HCT116 (cell line): ENCODE measurements at regions not wholly inside any gene's neighbourhood (a gene's known extent, or its start where the extent isn't known, plus 50 kb on each side); places are given as distances from the start of the nearest gene placed in this dataset.
"Not testable (repeated sequence)": the region's sequence is repeated elsewhere in the genome, so short reads cannot be mapped to it uniquely, and the experiment has no call there.

Experiments
- ATAC-seq: fragments of 200-7000 bp; cut with Tn5 transposase; 2 replicates; pipeline ENCODE4 v1.9.1; 2020; ENCODE audit warnings: mild to moderate bottlenecking, moderate library complexity
- BruUV-seq: library from RNA; stranded (reverse); fragments of 400-500 nt; replicated peaks from 2 replicates; lab custom pipeline; 2021; lab: Mats Ljungman, UMichigan
- CTCF ChIA-PET: fragments of 300-600 bp; sonication (Branson Sonifier 250); formaldehyde crosslinking; loops from one replicate; lab custom pipeline; 2021; ENCODE audit warnings: antibody characterized with exemption; lab: Charles Lee
- POLR2A ChIA-PET: fragments of 300-600, 350-600 bp; sonication (Branson Sonifier 250); formaldehyde crosslinking; loops from one replicate; lab custom pipeline; 2021; ENCODE audit warnings: antibody characterized with exemption; lab: Charles Lee
- RAD21 ChIA-PET, 2 experiments: fragments of 300-600 bp; sonication (Branson Sonifier 250); formaldehyde crosslinking; loops; one replicate each; lab custom pipeline; 2023; ENCODE audit warnings: low total read pairs in 2 of 2; ENCODE audit not compliant: uncharacterized antibody in 2 of 2, unreplicated experiment in 2 of 2, low non-redundant PET in 1 of 2; lab: Charles Lee
- DNase-seq: peaks from one replicate; pipeline ENCODE4 v3.0.0-alpha.2; 2010; ENCODE audit warnings: low read depth, low spot score
- H2AFZ ChIP-seq: fragments of 200-600 bp; shearing (Covaris generic), sonication (generic); 2 replicates; pipeline ENCODE4 v1.6.1; 2017; ENCODE audit warnings: low read depth, mixed run types, mixed read lengths, antibody characterized with exemption, low read length; ENCODE audit not compliant: poor library complexity, severe bottlenecking
- H3K27ac ChIP-seq: 2 replicates; pipeline ENCODE4 v1.5.1; 2012; ENCODE audit warnings: low read depth, low read length
- H3K27me3 ChIP-seq: fragments of 200-600 bp; sonication (generic); 2 replicates; pipeline ENCODE4 v1.6.1; 2016; ENCODE audit warnings: mixed run types, low read length, mixed read lengths; ENCODE audit not compliant: insufficient read depth
- H3K36me3 ChIP-seq, 2 experiments: fragments of 200-500 bp in 1 of 2; fragments of 200-600 bp in 1 of 2; sonication (Bioruptor generic) in 1 of 2; sonication (generic) in 1 of 2; 2 replicates each; pipeline versions ENCODE4 v1.5.1 to v1.6.1; 2014 to 2016; ENCODE audit warnings: low read length in 2 of 2, inconsistent platforms in 1 of 2, mixed read lengths in 1 of 2, mixed run types in 1 of 2; ENCODE audit not compliant: insufficient read depth in 2 of 2, control insufficient read depth in 1 of 2
- H3K4me1 ChIP-seq, 2 experiments: fragments of 200-600 bp in 1 of 2; sonication (generic) in 1 of 2; 2 replicates each; pipeline versions ENCODE4 v1.5.1 to v1.6.1; 2012 to 2017; ENCODE audit warnings: low read length in 2 of 2, inconsistent platforms in 1 of 2, mild to moderate bottlenecking in 1 of 2, mixed read lengths in 1 of 2, mixed run types in 1 of 2, moderate library complexity in 1 of 2; ENCODE audit not compliant: insufficient read depth in 2 of 2, control insufficient read depth in 1 of 2
- H3K4me2 ChIP-seq: fragments of 200-600 bp; sonication (generic); 2 replicates; pipeline ENCODE4 v1.6.1; 2017; ENCODE audit warnings: mixed run types, low read length, mixed read lengths
- H3K4me3 ChIP-seq, 2 experiments: fragments of 200-600 bp in 1 of 2; sonication (generic) in 1 of 2; replicated peaks in 1 of 2; 2 replicates each; pipeline ENCODE4 v1.5.1; 2011 to 2016; ENCODE audit warnings: low read length in 2 of 2, control low read depth in 1 of 2, low read depth in 1 of 2, mild to moderate bottlenecking in 1 of 2, mixed read lengths in 1 of 2, mixed run types in 1 of 2
- H3K79me2 ChIP-seq: fragments of 200-600 bp; sonication (generic); 2 replicates; pipeline ENCODE4 v1.6.1; 2017; ENCODE audit warnings: mild to moderate bottlenecking, mixed run types, low read length, moderate library complexity, mixed read lengths; ENCODE audit not compliant: insufficient read depth
- H3K9ac ChIP-seq: fragments of 200-600 bp; sonication (generic); 2 replicates; pipeline ENCODE4 v1.6.1; 2016; ENCODE audit warnings: low read length, mixed read lengths
- H3K9me2 ChIP-seq: fragments of 200-600 bp; sonication (generic), shearing (Covaris generic); 2 replicates; pipeline ENCODE4 v1.6.1; 2017; ENCODE audit warnings: mixed run types, mild to moderate bottlenecking, moderate library complexity; ENCODE audit not compliant: insufficient read depth
- H3K9me3 ChIP-seq, 2 experiments: fragments of 200-500 bp in 1 of 2; fragments of 200-600 bp in 1 of 2; sonication (Bioruptor generic) in 1 of 2; sonication (generic) in 1 of 2; 2 replicates each; pipeline ENCODE4 v1.6.1; 2014 to 2017; ENCODE audit warnings: low read length in 2 of 2, mixed read lengths in 2 of 2, inconsistent platforms in 1 of 2, low read depth in 1 of 2, mild to moderate bottlenecking in 1 of 2, mixed run types in 1 of 2, moderate library complexity in 1 of 2; ENCODE audit not compliant: control insufficient read depth in 1 of 2, insufficient read depth in 1 of 2
- H4K20me1 ChIP-seq: fragments of 200-600 bp; sonication (generic), shearing (Covaris generic); 2 replicates; pipeline ENCODE4 v1.6.1; 2017; ENCODE audit warnings: mixed run types, mild to moderate bottlenecking, moderate library complexity; ENCODE audit not compliant: insufficient read depth
- CEBPB ChIP-seq: IDR thresholded peaks from 2 replicates; pipeline ENCODE4 v1.6.1; 2012; ENCODE audit warnings: low read depth
- ELF1 ChIP-seq: IDR thresholded peaks from 2 replicates; pipeline ENCODE4 v1.6.1; 2012; ENCODE audit warnings: low read depth, borderline replicate concordance
- EZH2phosphoT487 ChIP-seq: fragments of 200-600 bp; IDR thresholded peaks from 2 replicates; pipeline ENCODE4 v1.6.1; 2018; ENCODE audit warnings: antibody characterized with exemption, borderline replicate concordance
- FOSL1 ChIP-seq: IDR thresholded peaks from 2 replicates; pipeline ENCODE4 v1.6.1; 2012; ENCODE audit warnings: low read depth
- POLR2A ChIP-seq: IDR thresholded peaks from 2 replicates; pipeline ENCODE4 v1.7.0; 2011; ENCODE audit warnings: borderline replicate concordance; ENCODE audit not compliant: insufficient read depth, insufficient read length; ENCODE audit errors: extremely low read depth
- POLR2AphosphoS5 ChIP-seq: IDR thresholded peaks from 2 replicates; pipeline ENCODE4 v1.6.1; 2011; ENCODE audit warnings: mild to moderate bottlenecking, low read depth, low read length, moderate library complexity
- RAD21 ChIP-seq: IDR thresholded peaks from 2 replicates; pipeline ENCODE4 v1.6.1; 2012; ENCODE audit warnings: low read depth, mild to moderate bottlenecking
- SIN3A ChIP-seq: IDR thresholded peaks from 2 replicates; pipeline ENCODE4 v1.6.1; 2012; ENCODE audit warnings: low read depth
- SP1 ChIP-seq: IDR thresholded peaks from 2 replicates; pipeline ENCODE4 v1.6.1; 2012; ENCODE audit warnings: low read depth
- SRF ChIP-seq: IDR thresholded peaks from 2 replicates; pipeline ENCODE4 v1.6.1; 2012; ENCODE audit warnings: low read depth
- TCF7L2 ChIP-seq: IDR thresholded peaks from 2 replicates; pipeline ENCODE4 v1.7.0; 2011; ENCODE audit warnings: borderline replicate concordance, inconsistent platforms; ENCODE audit not compliant: insufficient read depth, insufficient read length; ENCODE audit errors: extremely low read depth
- YY1 ChIP-seq: IDR thresholded peaks from 2 replicates; pipeline ENCODE4 v1.6.1; 2011; ENCODE audit warnings: low read length, low read depth, moderate library complexity, mild to moderate bottlenecking; ENCODE audit not compliant: insufficient replicate concordance; ENCODE audit errors: extremely low read depth
- ZBTB33 ChIP-seq: IDR thresholded peaks from 2 replicates; pipeline ENCODE4 v1.6.1; 2011; ENCODE audit warnings: mild to moderate bottlenecking, low read length, moderate library complexity; ENCODE audit not compliant: insufficient replicate concordance; ENCODE audit errors: extremely low read depth
- ZFX ChIP-seq: fragments of 450-650 bp; IDR thresholded peaks from 2 replicates; pipeline ENCODE4 v1.6.1; 2017
- ZNF274 ChIP-seq: fragments of 200-500 bp; sonication (Bioruptor generic); IDR thresholded peaks from 2 replicates; pipeline ENCODE4 v1.6.1; 2014; ENCODE audit warnings: mild to moderate bottlenecking, low read depth, low read length, inconsistent platforms
- intact Hi-C: fragments of 100-400 bp; cut with micrococcal nuclease; formaldehyde crosslinking; loops from 2 replicates; pipeline ENCODE4 v1.10.0; 2022
- TF ChIP-seq, protein P1 (sequence below): IDR thresholded peaks from 2 replicates; pipeline ENCODE4 v1.6.1; 2012; ENCODE audit warnings: low read depth
- TF ChIP-seq, protein P2 (sequence below): IDR thresholded peaks from 2 replicates; pipeline ENCODE4 v1.6.1; 2012

DNA sequence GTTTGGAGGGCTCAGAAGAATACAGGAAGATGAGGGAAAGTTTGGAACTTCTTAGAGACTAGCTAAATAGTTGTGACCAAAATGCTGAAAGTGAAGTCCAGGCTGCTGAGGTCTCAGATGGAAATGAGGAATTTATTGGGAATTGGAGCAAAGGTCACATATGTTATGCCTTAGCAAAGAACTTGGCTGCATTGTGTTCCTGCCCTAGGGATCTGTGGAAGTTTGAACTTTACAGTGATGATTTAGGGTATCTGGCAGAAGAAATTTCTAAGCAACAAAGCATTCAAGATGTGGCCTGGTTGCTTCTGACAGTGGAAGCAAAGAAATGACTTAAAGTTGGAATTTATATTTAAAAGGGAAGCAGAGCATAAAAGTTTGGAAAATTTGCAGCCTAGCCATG is 153.6 kb upstream of the LMNTD1 start:
- H4K20me1 ChIP-seq, H3K79me2 ChIP-seq, H3K9me2 ChIP-seq, H3K27ac ChIP-seq, H3K27me3 ChIP-seq, ATAC-seq, H3K4me2 ChIP-seq, POLR2A ChIA-PET, intact Hi-C loops, H3K4me1 ChIP-seq, DNase-seq, H3K9me3 ChIP-seq, BruUV-seq, H3K9ac ChIP-seq, CTCF ChIA-PET, H2AFZ ChIP-seq, H3K36me3 ChIP-seq, H3K4me3 ChIP-seq: not testable (repeated sequence)
- RAD21 ChIA-PET = interaction anchor here in 1 of 2 experiments (0.6 kb wide), 1 partner anchor 26 kb away, joined by 3 read pairs; no protein-coding TSS in a partner anchor

GRCh38 chr12:25707056-25707455 is 154.0 kb upstream of the LMNTD1 start:
- no peaks in the 10 kb centered on the region for H3K27me3 ChIP-seq
- ChIA-PET CTCF (no interaction called here), RAD21 (interaction anchor here in 1 of 2 experiments (0.6 kb wide), 1 partner anchor 25 kb away, joined by 3 read pairs; no protein-coding TSS in a partner anchor), POLR2A (no interaction called here)
- BruUV-seq = no TSS peak
- no peaks in the 10 kb centered on the region for H3K4me1 ChIP-seq
- no peaks in the 10 kb centered on the region for H3K79me2 ChIP-seq
- H3K9ac ChIP-seq = no peak overlapping the region
- ATAC-seq = no peak
- no peak overlapping the region for H3K4me3 ChIP-seq
- no peak overlapping the region for H3K27ac ChIP-seq
- no peaks in the 10 kb centered on the region for H3K9me2 ChIP-seq
- no peaks in the 10 kb centered on the region for H3K9me3 ChIP-seq
- no peaks in the 10 kb centered on the region for H3K36me3 ChIP-seq
- intact Hi-C loops = no loop called here
- H3K4me2 ChIP-seq = no peak overlapping the region
- no peak for DNase-seq
- H2AFZ ChIP-seq = no peak overlapping the region
- no peaks in the 10 kb centered on the region for H4K20me1 ChIP-seq
- TF ChIP-seq, protein P1, sequence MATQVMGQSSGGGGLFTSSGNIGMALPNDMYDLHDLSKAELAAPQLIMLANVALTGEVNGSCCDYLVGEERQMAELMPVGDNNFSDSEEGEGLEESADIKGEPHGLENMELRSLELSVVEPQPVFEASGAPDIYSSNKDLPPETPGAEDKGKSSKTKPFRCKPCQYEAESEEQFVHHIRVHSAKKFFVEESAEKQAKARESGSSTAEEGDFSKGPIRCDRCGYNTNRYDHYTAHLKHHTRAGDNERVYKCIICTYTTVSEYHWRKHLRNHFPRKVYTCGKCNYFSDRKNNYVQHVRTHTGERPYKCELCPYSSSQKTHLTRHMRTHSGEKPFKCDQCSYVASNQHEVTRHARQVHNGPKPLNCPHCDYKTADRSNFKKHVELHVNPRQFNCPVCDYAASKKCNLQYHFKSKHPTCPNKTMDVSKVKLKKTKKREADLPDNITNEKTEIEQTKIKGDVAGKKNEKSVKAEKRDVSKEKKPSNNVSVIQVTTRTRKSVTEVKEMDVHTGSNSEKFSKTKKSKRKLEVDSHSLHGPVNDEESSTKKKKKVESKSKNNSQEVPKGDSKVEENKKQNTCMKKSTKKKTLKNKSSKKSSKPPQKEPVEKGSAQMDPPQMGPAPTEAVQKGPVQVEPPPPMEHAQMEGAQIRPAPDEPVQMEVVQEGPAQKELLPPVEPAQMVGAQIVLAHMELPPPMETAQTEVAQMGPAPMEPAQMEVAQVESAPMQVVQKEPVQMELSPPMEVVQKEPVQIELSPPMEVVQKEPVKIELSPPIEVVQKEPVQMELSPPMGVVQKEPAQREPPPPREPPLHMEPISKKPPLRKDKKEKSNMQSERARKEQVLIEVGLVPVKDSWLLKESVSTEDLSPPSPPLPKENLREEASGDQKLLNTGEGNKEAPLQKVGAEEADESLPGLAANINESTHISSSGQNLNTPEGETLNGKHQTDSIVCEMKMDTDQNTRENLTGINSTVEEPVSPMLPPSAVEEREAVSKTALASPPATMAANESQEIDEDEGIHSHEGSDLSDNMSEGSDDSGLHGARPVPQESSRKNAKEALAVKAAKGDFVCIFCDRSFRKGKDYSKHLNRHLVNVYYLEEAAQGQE = no peak
- no peak for TF ChIP-seq FOSL1
- no peak for TF ChIP-seq YY1
- no peak for TF ChIP-seq SP1
- TF ChIP-seq SIN3A = no peak
- TF ChIP-seq ZBTB33 = no peak
- TF ChIP-seq POLR2AphosphoS5 = no peak
- TF ChIP-seq TCF7L2 = no peak
- TF ChIP-seq ZFX = no peak
- TF ChIP-seq CEBPB = no peak
- TF ChIP-seq EZH2phosphoT487 = no peak
- TF ChIP-seq ZNF274 = no peak
- TF ChIP-seq SRF = no peak
- no peak for TF ChIP-seq RAD21
- TF ChIP-seq ELF1 = no peak
- TF ChIP-seq, protein P2, sequence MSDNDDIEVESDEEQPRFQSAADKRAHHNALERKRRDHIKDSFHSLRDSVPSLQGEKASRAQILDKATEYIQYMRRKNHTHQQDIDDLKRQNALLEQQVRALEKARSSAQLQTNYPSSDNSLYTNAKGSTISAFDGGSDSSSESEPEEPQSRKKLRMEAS = no peak
- TF ChIP-seq POLR2A = no peak
